IMR-90 (cell line): ENCODE measurements at regions not wholly inside any gene's neighbourhood (a gene's known extent, or its start where the extent isn't known, plus 50 kb on each side); places are given as distances from the start of the nearest gene placed in this dataset.

Experiments used
- ATAC-seq: fragments of 200-7000 bp; cut with Tn5 transposase; 2 replicates; pipeline ENCODE4 v1.9.1; 2020; ENCODE audit warnings: low read depth, mild to moderate bottlenecking, moderate library complexity
- BruUV-seq: library from RNA; stranded (reverse); fragments of 400-500 nt; replicated peaks from 2 replicates; lab custom pipeline; 2021; lab: Mats Ljungman, UMichigan
- CTCF ChIA-PET: fragments of 300-600 bp; formaldehyde crosslinking; extraction: SDS; loops from one replicate; lab custom pipeline; 2021; ENCODE audit warnings: antibody characterized with exemption; lab: Yijun Ruan, JAX
- POLR2A ChIA-PET: fragments of 300-600 bp; sonication (Branson Sonifier 250); formaldehyde crosslinking; loops from one replicate; lab custom pipeline; 2022; ENCODE audit warnings: antibody characterized with exemption; ENCODE audit not compliant: unreplicated experiment; lab: Charles Lee
- DNase-seq: peaks from one replicate; pipeline ENCODE4 v3.0.0; 2013
- H2AFZ ChIP-seq: replicated peaks from 2 replicates; pipeline ENCODE3; 2013; ENCODE audit warnings: low read length, mild to moderate bottlenecking; ENCODE audit not compliant: poor library complexity
- H2AK5ac ChIP-seq: 2 replicates; pipeline ENCODE4 v1.6.1; 2013; ENCODE audit warnings: low read depth, low read length, inconsistent platforms
- H2AK9ac ChIP-seq: replicated peaks from 2 replicates; pipeline ENCODE3; 2013; ENCODE audit warnings: mild to moderate bottlenecking, low read depth, low read length, moderate library complexity; ENCODE audit not compliant: poor library complexity
- H2BK120ac ChIP-seq: 2 replicates; pipeline ENCODE4 v1.6.1; 2013; ENCODE audit warnings: low read depth, low read length, inconsistent platforms
- H2BK15ac ChIP-seq: 3 replicates; pipeline ENCODE4 v1.6.1; 2013; ENCODE audit warnings: low read depth, low read length, inconsistent platforms
- H2BK20ac ChIP-seq: 2 replicates; pipeline ENCODE4 v1.6.1; 2013; ENCODE audit warnings: low read depth, mild to moderate bottlenecking, inconsistent platforms, low read length, moderate library complexity
- H2BK5ac ChIP-seq: 2 replicates; pipeline ENCODE4 v1.6.1; 2013; ENCODE audit warnings: mild to moderate bottlenecking, low read depth, low read length, inconsistent platforms; ENCODE audit not compliant: poor library complexity, severe bottlenecking
- H3K14ac ChIP-seq: replicated peaks from 2 replicates; pipeline ENCODE4 v1.6.1; 2013; ENCODE audit warnings: low read depth, low read length, inconsistent platforms
- H3K18ac ChIP-seq: 2 replicates; pipeline ENCODE4 v1.6.1; 2013; ENCODE audit warnings: low read depth, low read length, control low read depth
- H3K23ac ChIP-seq: 2 replicates; pipeline ENCODE4 v1.6.1; 2013; ENCODE audit warnings: low read depth, low read length, inconsistent platforms
- H3K27ac ChIP-seq: 2 replicates; pipeline ENCODE4 v1.5.1; 2013; ENCODE audit warnings: mild to moderate bottlenecking, control low read depth, low read length; ENCODE audit not compliant: insufficient read depth
- H3K27me3 ChIP-seq: 2 replicates; pipeline ENCODE4 v1.6.1; 2013; ENCODE audit warnings: low read length; ENCODE audit not compliant: control insufficient read depth, insufficient read depth
- H3K36me3 ChIP-seq: 2 replicates; pipeline ENCODE4 v1.6.1; 2013; ENCODE audit warnings: low read length, mixed read lengths; ENCODE audit not compliant: control insufficient read depth, insufficient read depth
- H3K4ac ChIP-seq: 2 replicates; pipeline ENCODE4 v1.6.1; 2013; ENCODE audit warnings: low read depth, low read length, inconsistent platforms
- H3K4me1 ChIP-seq: 2 replicates; pipeline ENCODE4 v1.6.1; 2013; ENCODE audit warnings: low read length, mixed read lengths; ENCODE audit not compliant: control insufficient read depth, insufficient read depth
- H3K4me2 ChIP-seq: 2 replicates; pipeline ENCODE4 v1.6.1; 2013; ENCODE audit warnings: low read depth, mild to moderate bottlenecking, control low read depth, low read length, moderate library complexity
- H3K4me3 ChIP-seq: 2 replicates; pipeline ENCODE4 v1.5.1; 2013; ENCODE audit warnings: low read depth, mild to moderate bottlenecking, control low read depth, low read length, moderate library complexity; ENCODE audit not compliant: insufficient read depth
- H3K56ac ChIP-seq: 2 replicates; pipeline ENCODE4 v1.6.1; 2013; ENCODE audit warnings: low read length, inconsistent platforms; ENCODE audit not compliant: insufficient read depth; ENCODE audit errors: extremely low read depth
- H3K79me1 ChIP-seq, 2 experiments: 2 replicates each; pipeline ENCODE4 v1.6.1; 2013; ENCODE audit warnings: low read length in 2 of 2, inconsistent platforms in 1 of 2, low read depth in 1 of 2
- H3K9ac ChIP-seq: 2 replicates; pipeline ENCODE4 v1.6.1; 2013; ENCODE audit warnings: low read depth, low read length, control low read depth
- H3K9me1 ChIP-seq: 2 replicates; pipeline ENCODE4 v1.6.1; 2013; ENCODE audit warnings: low read length, inconsistent platforms; ENCODE audit not compliant: insufficient read depth
- H3K9me3 ChIP-seq: 2 replicates; pipeline ENCODE4 v1.6.1; 2013; ENCODE audit warnings: low read length; ENCODE audit not compliant: control insufficient read depth, insufficient read depth
- H4K20me1 ChIP-seq: 2 replicates; pipeline ENCODE4 v1.6.1; 2013; ENCODE audit warnings: low read length, inconsistent platforms; ENCODE audit not compliant: insufficient read depth
- H4K5ac ChIP-seq: 2 replicates; pipeline ENCODE4 v1.6.1; 2013; ENCODE audit warnings: mild to moderate bottlenecking, low read depth, low read length, control low read depth
- H4K8ac ChIP-seq, 2 experiments: 2 replicates each; pipeline ENCODE4 v1.6.1; 2013; ENCODE audit warnings: low read depth in 2 of 2, low read length in 2 of 2, control low read depth in 1 of 2, inconsistent platforms in 1 of 2
- H4K91ac ChIP-seq: 2 replicates; pipeline ENCODE4 v1.6.1; 2013; ENCODE audit warnings: low read depth, low read length, inconsistent platforms; ENCODE audit not compliant: insufficient read depth
- BHLHE40 ChIP-seq: fragments of 150-350 bp; IDR thresholded peaks from 2 replicates; pipeline ENCODE4 v1.6.1; 2016; ENCODE audit warnings: mild to moderate bottlenecking, low read depth, low read length
- CEBPB ChIP-seq: IDR thresholded peaks from 2 replicates; pipeline ENCODE4 v1.6.1; 2012; ENCODE audit warnings: low read depth, low read length, improper control_type of control experiment
- CHD1 ChIP-seq: IDR thresholded peaks from 2 replicates; pipeline ENCODE4 v1.6.1; 2012; ENCODE audit warnings: low read depth, low read length, improper control_type of control experiment
- CTCF ChIP-seq: conservative IDR thresholded peaks from 2 replicates; pipeline ENCODE4 v1.5.1; 2012; ENCODE audit warnings: mild to moderate bottlenecking, low read depth, low read length, improper control_type of control experiment
- ELK1 ChIP-seq: fragments of 150-350 bp; IDR thresholded peaks from 2 replicates; pipeline ENCODE4 v1.6.1; 2016; ENCODE audit warnings: low read depth, mild to moderate bottlenecking, low read length, moderate library complexity, borderline replicate concordance
- FOS ChIP-seq: fragments of 150-350 bp; IDR thresholded peaks from 2 replicates; pipeline ENCODE4 v1.6.1; 2016; ENCODE audit warnings: low read depth, low read length
- MAFK ChIP-seq: IDR thresholded peaks from 2 replicates; pipeline ENCODE4 v1.6.1; 2012; ENCODE audit warnings: low read depth, low read length, improper control_type of control experiment
- MAZ ChIP-seq: IDR thresholded peaks from 2 replicates; pipeline ENCODE4 v1.6.1; 2012; ENCODE audit warnings: low read depth, mild to moderate bottlenecking, low read length, improper control_type of control experiment, moderate library complexity, borderline replicate concordance
- MXI1 ChIP-seq: IDR thresholded peaks from 2 replicates; pipeline ENCODE4 v1.6.1; 2012; ENCODE audit warnings: low read depth, mild to moderate bottlenecking, low read length, moderate library complexity, borderline replicate concordance
- POLR2A ChIP-seq: IDR thresholded peaks from 2 replicates; pipeline ENCODE4 v1.6.1; 2012; ENCODE audit warnings: mild to moderate bottlenecking, low read depth, low read length
- RCOR1 ChIP-seq: IDR thresholded peaks from 2 replicates; pipeline ENCODE4 v1.6.1; 2012; ENCODE audit warnings: mild to moderate bottlenecking, low read length, improper control_type of control experiment; ENCODE audit not compliant: insufficient replicate concordance
- SMC3 ChIP-seq: fragments of 150-350 bp; IDR thresholded peaks from 2 replicates; pipeline ENCODE4 v1.6.1; 2016; ENCODE audit warnings: low read depth, mild to moderate bottlenecking, antibody characterized with exemption, low read length, moderate library complexity
- USF2 ChIP-seq: fragments of 150-350 bp; IDR thresholded peaks from 2 replicates; pipeline ENCODE4 v1.6.1; 2017; ENCODE audit warnings: mild to moderate bottlenecking, antibody characterized with exemption, low read length, low read depth
- WGBS, 2 experiments: methylation state at CpG; one replicate each; pipeline versions ENCODE4 v1.1.5 to v1.1.7; 2013; ENCODE audit warnings: missing lambda C conversion rate in 2 of 2; ENCODE audit not compliant: insufficient read length in 1 of 2; ENCODE audit errors: extremely low coverage in 2 of 2; 5-methylcytosine and 5-hydroxymethylcytosine counted together
- dilution Hi-C: fragments of 300-500 bp; cut with HindIII; formaldehyde crosslinking; loops from one replicate; pipeline ENCODE4 v1.14.3; 2018; ENCODE audit warnings: low sequenced_read_pairs; ENCODE audit not compliant: unreplicated experiment
- in situ Hi-C: fragments of 300-500 bp; cut with MboI; formaldehyde crosslinking; loops from 3 replicates; pipeline ENCODE4 v1.14.3; 2019; ENCODE audit warnings: low sequenced_read_pairs, inconsistent platforms, mixed read lengths
- intact Hi-C: fragments of 100-400 bp; cut with micrococcal nuclease; formaldehyde crosslinking; loops from 2 replicates; pipeline ENCODE4 v1.10.0; 2022

DNA sequence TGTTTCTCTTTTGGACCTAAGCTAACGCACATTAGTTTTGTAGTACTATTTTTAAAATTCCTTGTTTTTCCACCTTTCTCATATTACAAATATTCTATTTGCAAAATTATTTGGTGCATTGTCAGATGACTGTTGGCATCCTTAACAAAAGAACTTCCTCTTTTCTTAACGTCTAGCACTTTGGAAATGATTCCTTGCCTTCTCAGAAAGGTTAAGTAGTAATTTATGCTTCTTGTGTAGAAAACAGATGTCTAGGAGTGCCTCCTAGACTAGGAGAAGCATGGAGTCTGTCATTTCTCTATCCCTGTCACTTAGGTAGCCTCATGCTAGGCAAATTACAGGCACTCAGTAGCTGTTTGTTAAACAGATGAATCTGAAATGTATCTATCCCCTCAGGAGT is 64.4 kb downstream of the HSPA13 start:
- BruUV-seq: no TSS peak
- intact Hi-C loops: no loop called here
- dilution Hi-C loops: no loop called here
- H2AK9ac ChIP-seq: no peak overlapping the region
- no peak overlapping the region for H2BK120ac ChIP-seq
- no peaks in the 10 kb centered on the region for H3K36me3 ChIP-seq
- ChIA-PET POLR2A (no interaction called here), CTCF (no interaction called here)
- H3K27me3 ChIP-seq: no peaks in the 10 kb centered on the region
- H2BK20ac ChIP-seq: no peak overlapping the region
- no peak overlapping the region for H3K27ac ChIP-seq
- ATAC-seq (no peak), DNase-seq (no peak)
- in situ Hi-C loops: no loop called here
- no peaks in the 10 kb centered on the region for H3K9me3 ChIP-seq
- H3K14ac ChIP-seq: no peak overlapping the region
- H3K23ac ChIP-seq: no peak overlapping the region
- no peak overlapping the region for H2BK5ac ChIP-seq
- H3K79me1 ChIP-seq: no peaks in the 10 kb centered on the region
- H3K4me2 ChIP-seq: no peak overlapping the region
- H4K5ac ChIP-seq: no peak overlapping the region
- H2BK15ac ChIP-seq: no peak overlapping the region
- H4K20me1 ChIP-seq: no peaks in the 10 kb centered on the region
- no peaks in the 10 kb centered on the region for H3K9me1 ChIP-seq
- no peaks in the 10 kb centered on the region for H3K4me1 ChIP-seq
- H4K91ac ChIP-seq: no peak overlapping the region
- H4K8ac ChIP-seq: no peak overlapping the region
- no peak for TF ChIP-seq MAZ
- no peak for TF ChIP-seq RCOR1
- no peak for TF ChIP-seq BHLHE40
- no peak for TF ChIP-seq FOS
- no peak for TF ChIP-seq POLR2A
- TF ChIP-seq MAFK: no peak
- TF ChIP-seq CEBPB: no peak
- no peak for TF ChIP-seq MXI1
- no peak for TF ChIP-seq USF2
- TF ChIP-seq CHD1: no peak
- no peak for TF ChIP-seq ELK1
- TF ChIP-seq SMC3: no peak
- no peak for TF ChIP-seq CTCF
- H3K18ac ChIP-seq: no peak overlapping the region
- no peak overlapping the region for H3K56ac ChIP-seq
- no CpG with 5 or more reads among the region's 2 CpGs for WGBS, 2 experiments
- no peak overlapping the region for H2AK5ac ChIP-seq
- H3K9ac ChIP-seq: no peak overlapping the region
- H3K4me3 ChIP-seq: no peak overlapping the region
- H3K4ac ChIP-seq: no peak overlapping the region
- H2AFZ ChIP-seq: no peak overlapping the region
